GM23248 (cell line): ENCODE measurements at regions not wholly inside any gene's neighbourhood (a gene's known extent, or its start where the extent isn't known, plus 50 kb on each side); places are given as distances from the start of the nearest gene placed in this dataset.

Source experiments
- DNase-seq: peaks from one replicate; pipeline ENCODE4 v3.0.0-alpha.2; 2015
- H2AFZ ChIP-seq: fragments of 200-600 bp; sonication (generic); 2 replicates; pipeline ENCODE4 v1.6.1; 2016; ENCODE audit warnings: antibody characterized with exemption
- H3F3A ChIP-seq: fragments of 200-600 bp; sonication (generic); 2 replicates; pipeline ENCODE4 v1.6.1; 2016; ENCODE audit warnings: mild to moderate bottlenecking, antibody characterized with exemption, mixed run types; ENCODE audit not compliant: insufficient read depth
- H3K27ac ChIP-seq: fragments of 200-600 bp; sonication (generic); 2 replicates; pipeline ENCODE4 v1.5.1; 2016; ENCODE audit warnings: mild to moderate bottlenecking
- H3K27me3 ChIP-seq: fragments of 200-600 bp; sonication (generic); replicated peaks from 2 replicates; pipeline ENCODE4 v1.6.1; 2016; ENCODE audit warnings: mild to moderate bottlenecking; ENCODE audit not compliant: insufficient read depth
- H3K36me3 ChIP-seq: fragments of 200-600 bp; sonication (generic); 2 replicates; pipeline ENCODE4 v1.6.1; 2016; ENCODE audit warnings: low read depth, mild to moderate bottlenecking
- H3K4me1 ChIP-seq: fragments of 200-600 bp; sonication (generic); 2 replicates; pipeline ENCODE4 v1.6.1; 2016; ENCODE audit warnings: mild to moderate bottlenecking; ENCODE audit not compliant: insufficient read depth
- H3K4me2 ChIP-seq: fragments of 200-600 bp; sonication (generic); one replicate; pipeline ENCODE4 v1.6.1; 2016; ENCODE audit warnings: mild to moderate bottlenecking; ENCODE audit not compliant: unreplicated experiment
- H3K4me3 ChIP-seq: fragments of 200-600 bp; sonication (generic); 2 replicates; pipeline ENCODE4 v1.5.1; 2016; ENCODE audit warnings: mild to moderate bottlenecking
- H3K79me2 ChIP-seq: fragments of 200-600 bp; sonication (generic); 2 replicates; pipeline ENCODE4 v1.6.1; 2016; ENCODE audit warnings: mild to moderate bottlenecking; ENCODE audit not compliant: insufficient read depth
- H3K9ac ChIP-seq: fragments of 200-600 bp; sonication (generic); 2 replicates; pipeline ENCODE4 v1.6.1; 2016; ENCODE audit warnings: mild to moderate bottlenecking
- H3K9me2 ChIP-seq: fragments of 200-600 bp; sonication (generic); 2 replicates; pipeline ENCODE4 v1.6.1; 2016; ENCODE audit warnings: mixed run types, mild to moderate bottlenecking, moderate library complexity; ENCODE audit not compliant: insufficient read depth
- H3K9me3 ChIP-seq: fragments of 200-600 bp; sonication (generic); one replicate; pipeline ENCODE4 v1.6.1; 2017; ENCODE audit warnings: low read depth
- H4K20me1 ChIP-seq: fragments of 200-600 bp; sonication (generic); 2 replicates; pipeline ENCODE4 v1.6.0; 2016; ENCODE audit not compliant: insufficient read depth
- EZH2 ChIP-seq: fragments of 200-600 bp; sonication (generic); IDR thresholded peaks from 2 replicates; pipeline ENCODE4 v1.6.1; 2018; ENCODE audit warnings: antibody characterized with exemption, mild to moderate bottlenecking; ENCODE audit not compliant: insufficient read depth, poor library complexity, severe bottlenecking
- EZH2phosphoT487 ChIP-seq: fragments of 200-600 bp; sonication (generic); IDR thresholded peaks from 2 replicates; pipeline ENCODE4 v1.6.1; 2018; ENCODE audit warnings: antibody characterized with exemption, moderate library complexity, mild to moderate bottlenecking, low read depth; ENCODE audit not compliant: insufficient read depth
- WGBS, 2 experiments: methylation state at CpG; one replicate each; pipeline ENCODE4 v1.1.6; 2015 to 2017; ENCODE audit warnings: low lambda C conversion rate in 2 of 2, low coverage in 1 of 2; ENCODE audit errors: missing lambda C conversion rate in 2 of 2; 5-methylcytosine and 5-hydroxymethylcytosine counted together
- in situ Hi-C: fragments of 300-500 bp; cut with MboI; formaldehyde crosslinking; loops from 2 replicates; pipeline ENCODE4 v1.15.0; 2020

DNA sequence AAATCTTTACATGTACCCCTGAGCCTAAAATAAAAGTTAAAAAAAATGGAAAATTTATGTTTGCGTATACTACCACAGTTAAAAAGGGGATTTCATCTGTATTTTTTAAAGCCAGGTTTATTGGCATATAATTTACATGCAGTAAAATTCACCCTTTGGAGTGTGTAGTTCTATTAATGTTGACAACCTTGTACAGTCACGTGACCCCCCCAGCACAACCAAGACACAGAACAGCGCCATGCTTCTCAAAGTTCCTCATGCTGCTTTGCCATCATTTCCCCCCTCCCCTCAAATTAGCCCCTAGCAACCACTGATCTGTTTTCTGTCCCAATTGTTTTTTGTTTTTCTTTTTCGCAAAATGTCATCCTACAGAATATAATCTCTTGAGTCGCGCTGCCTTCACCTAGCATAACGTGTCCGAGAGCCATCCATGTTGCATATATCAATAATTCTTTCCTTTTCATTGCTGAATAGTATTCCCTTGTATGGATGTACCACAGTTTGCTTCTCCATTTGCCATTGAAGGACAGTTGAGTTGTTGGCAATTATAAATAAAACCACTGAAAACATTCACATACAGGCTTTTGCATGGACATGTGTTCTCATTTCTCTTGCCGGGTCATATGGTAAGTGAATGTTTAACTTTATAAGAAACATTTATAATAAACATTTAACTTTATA lies 105.3 kb downstream of the LHX2 start:
- no peak overlapping the region for H3K4me3 ChIP-seq
- no peaks in the 10 kb centered on the region for H3K9me3 ChIP-seq
- H3K36me3 ChIP-seq, result no peaks in the 10 kb centered on the region
- 55 to 67% methylated on average over 9 of the region's 9 CpGs for WGBS, 2 experiments
- H3F3A ChIP-seq, result no peaks in the 10 kb centered on the region; the same call in 1 of the 2 replicates
- H3K27ac ChIP-seq, result no peak overlapping the region
- in situ Hi-C loops, result loop anchor here (25.0 kb wide), 1 partner anchor 420 kb away; no protein-coding TSS in a partner anchor
- no peak overlapping the region for H2AFZ ChIP-seq
- peaks cover 13% of the 10 kb centered on the region for H3K27me3 ChIP-seq
- no peak overlapping the region for H3K9ac ChIP-seq
- H3K9me2 ChIP-seq, result no peaks in the 10 kb centered on the region
- DNase-seq, result no peak
- no peaks in the 10 kb centered on the region for H3K79me2 ChIP-seq
- TF ChIP-seq EZH2phosphoT487 (no peak), EZH2 (no peak)
- H3K4me2 ChIP-seq, result no peak overlapping the region
- no peaks in the 10 kb centered on the region for H4K20me1 ChIP-seq
- no peaks in the 10 kb centered on the region for H3K4me1 ChIP-seq

DNA sequence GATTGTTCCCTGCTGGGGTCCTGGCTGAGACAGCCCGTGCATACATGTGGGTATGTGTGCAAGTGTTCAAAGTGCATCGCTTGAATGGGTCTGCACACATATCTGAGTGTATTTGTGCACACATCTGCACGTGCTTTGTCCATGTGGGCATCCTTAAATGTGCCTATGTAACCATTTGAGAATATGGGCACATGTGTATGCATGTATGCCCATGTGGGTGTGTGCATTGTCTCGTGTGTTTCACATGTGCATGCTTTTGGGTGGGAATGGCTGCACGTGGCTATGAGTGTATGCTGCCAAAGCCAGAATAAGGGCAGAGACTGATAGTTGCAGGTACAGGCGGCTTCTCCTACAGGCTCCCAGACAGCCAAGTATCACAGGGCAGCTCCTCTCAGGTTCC lies 107.3 kb downstream of the LHX2 start:
- Histone ChIP-seq H3K9me2 (no peaks in the 10 kb centered on the region), H3K9ac (no peak overlapping the region), H3K4me2 (no peak overlapping the region), H3K27ac (no peak overlapping the region), H3K4me1 (peaks cover 8% of the 10 kb centered on the region), H4K20me1 (no peaks in the 10 kb centered on the region), H3K9me3 (no peaks in the 10 kb centered on the region), H3K79me2 (no peaks in the 10 kb centered on the region), H3F3A (peaks cover 8% of the 10 kb centered on the region; the same call in 1 of the 2 replicates), H3K27me3 (peaks cover 13% of the 10 kb centered on the region; the same call in 1 of the 2 replicates), H2AFZ (no peak overlapping the region), H3K4me3 (no peak overlapping the region), H3K36me3 (no peaks in the 10 kb centered on the region)
- 39 to 41% methylated on average over 6 of the region's 6 CpGs for WGBS, 2 experiments
- in situ Hi-C loops, result loop anchor here (25.0 kb wide), 1 partner anchor 418 kb away; no protein-coding TSS in a partner anchor
- TF ChIP-seq EZH2phosphoT487 (no peak), EZH2 (no peak)
- no peak for DNase-seq

DNA sequence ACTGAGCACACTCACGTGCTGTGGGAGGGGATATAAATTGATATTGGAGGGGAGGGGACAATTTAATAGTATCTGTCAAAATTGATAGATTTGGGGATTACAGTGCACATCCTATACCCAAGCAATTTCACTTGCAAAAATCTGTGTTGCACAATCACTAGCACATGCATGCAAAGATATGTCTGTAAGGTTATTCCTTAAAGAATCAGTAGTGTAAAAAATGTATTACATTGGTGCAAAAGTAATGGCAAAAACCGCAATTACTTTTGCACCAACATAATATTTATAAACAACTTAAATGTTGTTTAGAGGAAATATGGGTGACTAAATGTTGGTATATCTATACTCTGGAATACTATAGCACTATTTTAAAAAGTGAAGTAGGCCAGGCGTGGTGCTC lies 108.7 kb downstream of the LHX2 start:
- in situ Hi-C loops, result loop anchor here (25.0 kb wide), 1 partner anchor 417 kb away; no protein-coding TSS in a partner anchor
- Histone ChIP-seq H3K9me3 (no peaks in the 10 kb centered on the region), H3K9ac (no peak overlapping the region), H3F3A (peaks cover 8% of the 10 kb centered on the region; the same call in 1 of the 2 replicates), H2AFZ (no peak overlapping the region), H3K27me3 (peaks cover 13% of the 10 kb centered on the region; the same call in 1 of the 2 replicates), H3K36me3 (no peaks in the 10 kb centered on the region), H3K4me2 (no peak overlapping the region), H3K4me3 (no peak overlapping the region), H3K79me2 (no peaks in the 10 kb centered on the region), H3K4me1 (peaks cover 8% of the 10 kb centered on the region), H3K9me2 (no peaks in the 10 kb centered on the region), H4K20me1 (no peaks in the 10 kb centered on the region), H3K27ac (no peak overlapping the region)
- TF ChIP-seq EZH2phosphoT487, result no peak
- no peak for TF ChIP-seq EZH2
- no peak for DNase-seq
- 42 to 54% methylated on average over 3 of the region's 3 CpGs for WGBS, 2 experiments

DNA sequence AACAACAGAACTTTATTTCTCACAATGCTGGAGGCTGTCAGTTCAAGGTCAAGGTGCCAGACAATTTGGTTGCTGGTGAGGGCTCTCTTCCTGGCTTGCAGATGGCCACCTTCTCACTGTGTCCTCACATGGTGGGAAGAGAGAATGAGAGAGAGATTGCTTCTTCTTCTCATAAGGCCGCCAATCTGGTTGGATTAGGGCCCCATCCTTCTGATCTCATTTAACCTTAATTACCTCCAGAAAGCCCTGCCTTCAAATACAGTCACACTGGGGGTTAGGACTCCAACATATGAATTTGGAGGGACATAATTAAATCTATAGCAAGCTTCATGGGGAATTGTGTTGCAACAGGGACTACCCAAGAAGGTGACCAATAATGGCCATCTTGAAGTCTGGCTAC lies 110.2 kb downstream of the LHX2 start:
- TF ChIP-seq EZH2phosphoT487, result no peak
- no peak for TF ChIP-seq EZH2
- H3K27me3 ChIP-seq, result peaks cover 13% of the 10 kb centered on the region; the same call in 1 of the 2 replicates
- H3K4me1 ChIP-seq, result peaks cover 8% of the 10 kb centered on the region
- 96 to 100% methylated on average over 1 of the region's 1 CpG for WGBS, 2 experiments
- DNase-seq, result no peak
- no peaks in the 10 kb centered on the region for H4K20me1 ChIP-seq
- no peak overlapping the region for H3K4me2 ChIP-seq
- no peak overlapping the region for H3K9ac ChIP-seq
- H3K79me2 ChIP-seq, result no peaks in the 10 kb centered on the region
- H3K9me2 ChIP-seq, result no peaks in the 10 kb centered on the region
- peaks cover 8% of the 10 kb centered on the region; the same call in 1 of the 2 replicates for H3F3A ChIP-seq
- H3K9me3 ChIP-seq, result no peaks in the 10 kb centered on the region
- H3K4me3 ChIP-seq, result no peak overlapping the region
- H3K36me3 ChIP-seq, result no peaks in the 10 kb centered on the region
- in situ Hi-C loops, result loop anchor here (25.0 kb wide), 1 partner anchor 416 kb away; no protein-coding TSS in a partner anchor
- no peak overlapping the region for H3K27ac ChIP-seq
- H2AFZ ChIP-seq, result no peak overlapping the region
